ENCODE measurements at regions not wholly inside any gene's neighbourhood (a gene's known extent, or its start where the extent isn't known, plus 50 kb on each side); places are given as distances from the start of the nearest gene placed in this dataset.

DNA sequence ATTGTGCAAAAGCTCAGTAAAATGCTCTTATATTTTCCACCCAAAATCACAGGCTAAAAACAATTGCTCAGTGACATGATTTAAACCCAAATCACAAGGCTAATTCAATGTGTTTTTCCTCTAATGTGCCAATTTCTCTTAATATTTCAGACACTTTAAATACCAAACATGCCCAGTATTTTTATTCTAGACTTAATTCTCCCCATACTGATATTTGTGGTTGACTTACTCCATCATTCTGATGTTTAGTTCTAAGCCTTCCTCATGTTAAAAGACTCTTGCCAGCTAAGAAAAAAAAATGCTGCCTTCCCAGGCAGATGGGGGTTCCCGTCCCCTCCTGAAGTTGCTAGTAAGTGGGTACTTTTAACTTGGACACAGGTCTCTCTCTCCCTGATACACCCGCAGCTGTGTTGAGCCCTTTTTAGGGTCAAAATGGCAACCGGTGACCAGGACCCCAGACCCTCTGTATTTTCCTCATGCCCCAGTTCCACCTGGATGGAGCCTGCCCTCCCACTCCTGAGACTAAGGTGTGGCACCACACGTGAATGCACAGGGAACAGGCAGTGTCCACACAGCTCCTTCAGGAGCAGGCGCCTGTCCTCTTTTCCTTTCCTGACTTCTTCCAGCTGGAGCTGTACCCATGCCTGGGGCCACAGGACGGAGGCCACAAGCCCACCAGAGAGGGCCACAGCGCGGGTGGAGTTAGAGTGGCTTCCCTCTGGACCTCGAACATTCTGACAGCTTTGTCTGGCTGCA lies 118.9 kb downstream of the RIPK4 start:
- Histone ChIP-seq H3K27me3 (ENCODE audit: control insufficient read depth, insufficient read depth, low read length, poor library complexity, severe bottlenecking) (no peaks in the 10 kb centered on the region), H3K9ac (ENCODE audit: extremely low read depth, low read length, poor library complexity, severe bottlenecking) (no peak overlapping the region), H3K36me3 (ENCODE audit: control insufficient read depth, insufficient read depth, low read length) (no peaks in the 10 kb centered on the region), H3K4me3 (ENCODE audit: low read length) (no peak overlapping the region), H3K9me3 (ENCODE audit: control insufficient read depth, low read length) (no peaks in the 10 kb centered on the region), H3K27ac (ENCODE audit: low read depth, low read length) (no peak overlapping the region), H3K4me1 (ENCODE audit: control insufficient read depth, insufficient read depth, low read length) (no peaks in the 10 kb centered on the region)
- Mint-ChIP-seq H3K9me3 (no peaks in the 10 kb centered on the region), H3K27me3 (ENCODE audit: insufficient read depth) (no peaks in the 10 kb centered on the region), H3K36me3 (ENCODE audit: low read depth) (no peaks in the 10 kb centered on the region), H3K4me3 (no peak overlapping the region), H3K4me1 (peaks cover 6% of the 10 kb centered on the region), H3K27ac (no peak overlapping the region)
- 91 to 95% methylated on average over 8 to 9 of the region's 9 CpGs for WGBS, 2 experiments (ENCODE audit: insufficient coverage in 1 of 2, insufficient read length in 1 of 2)
- TF ChIP-seq, protein P1, sequence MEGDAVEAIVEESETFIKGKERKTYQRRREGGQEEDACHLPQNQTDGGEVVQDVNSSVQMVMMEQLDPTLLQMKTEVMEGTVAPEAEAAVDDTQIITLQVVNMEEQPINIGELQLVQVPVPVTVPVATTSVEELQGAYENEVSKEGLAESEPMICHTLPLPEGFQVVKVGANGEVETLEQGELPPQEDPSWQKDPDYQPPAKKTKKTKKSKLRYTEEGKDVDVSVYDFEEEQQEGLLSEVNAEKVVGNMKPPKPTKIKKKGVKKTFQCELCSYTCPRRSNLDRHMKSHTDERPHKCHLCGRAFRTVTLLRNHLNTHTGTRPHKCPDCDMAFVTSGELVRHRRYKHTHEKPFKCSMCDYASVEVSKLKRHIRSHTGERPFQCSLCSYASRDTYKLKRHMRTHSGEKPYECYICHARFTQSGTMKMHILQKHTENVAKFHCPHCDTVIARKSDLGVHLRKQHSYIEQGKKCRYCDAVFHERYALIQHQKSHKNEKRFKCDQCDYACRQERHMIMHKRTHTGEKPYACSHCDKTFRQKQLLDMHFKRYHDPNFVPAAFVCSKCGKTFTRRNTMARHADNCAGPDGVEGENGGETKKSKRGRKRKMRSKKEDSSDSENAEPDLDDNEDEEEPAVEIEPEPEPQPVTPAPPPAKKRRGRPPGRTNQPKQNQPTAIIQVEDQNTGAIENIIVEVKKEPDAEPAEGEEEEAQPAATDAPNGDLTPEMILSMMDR (conservative IDR thresholded peaks at IDR 0.05): no peak
- no peak for DNase-seq

DNA sequence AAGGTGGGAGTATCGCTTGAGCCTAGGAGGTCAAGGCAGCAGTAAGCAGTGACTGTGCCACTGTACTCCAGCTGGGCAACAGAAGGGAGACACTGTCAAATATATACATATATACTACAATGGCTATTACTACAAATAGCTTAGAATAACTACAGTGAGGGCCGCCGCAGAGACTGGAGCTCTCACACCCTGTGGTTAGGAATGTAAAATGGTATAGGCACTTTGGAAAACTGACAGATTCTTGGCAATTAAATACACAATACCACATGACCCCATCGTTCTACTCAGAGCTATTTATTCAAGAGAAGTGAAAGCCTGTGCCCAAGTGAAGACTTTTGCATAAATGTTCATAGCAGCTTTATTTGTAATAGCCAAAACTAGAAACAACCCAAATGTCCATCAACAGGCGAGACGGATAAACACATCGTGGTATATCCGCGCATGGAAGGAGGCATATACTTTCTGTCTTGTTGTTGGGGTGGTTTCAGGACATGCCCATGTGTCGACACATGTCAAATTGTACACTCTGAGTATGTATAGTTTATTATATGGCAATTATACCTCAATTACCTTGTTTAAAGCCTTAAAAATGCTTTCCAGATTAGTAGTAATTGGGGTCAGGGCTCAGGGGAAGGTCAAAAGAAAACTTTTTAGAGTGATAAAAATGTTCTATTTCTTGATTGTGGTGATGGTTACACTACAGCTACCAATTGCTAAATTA lies 123.4 kb downstream of the RIPK4 start:
- 96% methylated on average over 7 of the region's 10 CpGs; no CpG with 5 or more reads in 1 of the 2 experiments for WGBS, 2 experiments (ENCODE audit: insufficient coverage in 1 of 2, insufficient read length in 1 of 2)
- peaks cover 14% of the 10 kb centered on the region for H3K4me1 ChIP-seq (ENCODE audit: control insufficient read depth, insufficient read depth, low read length)
- no peak overlapping the region for H3K27ac ChIP-seq (ENCODE audit: low read depth, low read length)
- no peak overlapping the region for H3K9ac ChIP-seq (ENCODE audit: extremely low read depth, low read length, poor library complexity, severe bottlenecking)
- no peak overlapping the region for H3K27ac Mint-ChIP-seq
- peaks cover 6% of the 10 kb centered on the region for H3K27me3 Mint-ChIP-seq (ENCODE audit: insufficient read depth)
- TF ChIP-seq, protein P1 (conservative IDR thresholded peaks at IDR 0.05): no peak
- no peak overlapping the region for H3K4me3 Mint-ChIP-seq
- no peaks in the 10 kb centered on the region for H3K9me3 Mint-ChIP-seq
- H3K9me3 ChIP-seq (ENCODE audit: control insufficient read depth, low read length): no peaks in the 10 kb centered on the region
- no peaks in the 10 kb centered on the region for H3K36me3 Mint-ChIP-seq (ENCODE audit: low read depth)
- H3K4me3 ChIP-seq (ENCODE audit: low read length): no peak overlapping the region
- no peaks in the 10 kb centered on the region for H3K27me3 ChIP-seq (ENCODE audit: control insufficient read depth, insufficient read depth, low read length, poor library complexity, severe bottlenecking)
- H3K36me3 ChIP-seq (ENCODE audit: control insufficient read depth, insufficient read depth, low read length): no peaks in the 10 kb centered on the region
- DNase-seq: no peak
- peaks cover 32% of the 10 kb centered on the region for H3K4me1 Mint-ChIP-seq

DNA sequence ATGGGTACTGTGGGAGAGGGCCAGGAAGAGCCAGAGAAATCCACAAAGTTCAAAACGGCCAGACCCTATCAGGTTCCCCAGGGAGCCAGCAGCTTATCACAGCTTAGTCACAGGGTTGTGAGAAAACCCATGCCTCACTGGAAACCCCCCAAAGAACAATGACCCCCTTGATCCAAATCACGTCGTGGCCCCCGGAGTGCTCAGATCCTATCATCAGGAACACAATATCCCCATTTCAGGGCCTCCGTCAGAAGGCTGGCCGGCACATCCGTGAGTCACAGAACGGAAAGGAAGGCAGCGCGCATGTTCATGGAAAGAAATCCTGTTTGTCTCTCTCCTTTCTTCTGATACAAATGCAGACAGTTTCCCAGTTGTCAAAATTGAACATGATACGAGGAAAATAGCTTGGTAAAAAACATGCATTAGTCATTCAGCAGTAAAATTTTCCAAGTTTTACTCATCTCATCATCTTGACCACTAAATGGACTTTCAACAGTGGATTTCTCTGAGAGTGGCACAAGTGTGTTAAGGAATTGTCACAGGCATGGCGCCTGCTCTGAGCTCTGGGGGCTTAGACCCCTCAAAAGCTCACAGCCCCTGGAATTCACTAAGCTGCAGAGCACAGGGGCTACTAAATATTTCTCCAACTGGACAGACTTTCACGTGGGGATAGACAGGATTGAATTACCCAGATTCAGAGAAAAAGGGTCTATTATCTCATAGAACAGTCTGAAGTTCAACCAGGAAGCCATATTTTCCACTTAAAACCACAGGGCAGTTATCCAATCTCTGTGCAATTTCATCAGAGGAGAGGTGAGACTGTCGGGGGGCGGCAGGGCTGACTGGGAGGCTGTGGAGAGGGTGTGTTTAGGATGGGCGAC lies 124.8 kb downstream of the RIPK4 start:
- Histone ChIP-seq H3K36me3 (ENCODE audit: control insufficient read depth, insufficient read depth, low read length) (no peaks in the 10 kb centered on the region), H3K4me1 (ENCODE audit: control insufficient read depth, insufficient read depth, low read length) (peaks cover 14% of the 10 kb centered on the region), H3K27me3 (ENCODE audit: control insufficient read depth, insufficient read depth, low read length, poor library complexity, severe bottlenecking) (no peaks in the 10 kb centered on the region), H3K4me3 (ENCODE audit: low read length) (peak overlapping the region; percentile 28), H3K9ac (ENCODE audit: extremely low read depth, low read length, poor library complexity, severe bottlenecking) (peak overlapping the region; percentile 7), H3K9me3 (ENCODE audit: control insufficient read depth, low read length) (no peaks in the 10 kb centered on the region), H3K27ac (ENCODE audit: low read depth, low read length) (no peak overlapping the region)
- TF ChIP-seq, protein P1 (conservative IDR thresholded peaks at IDR 0.05): no peak
- 57 to 81% methylated on average over 9 to 16 of the region's 16 CpGs for WGBS, 2 experiments (ENCODE audit: insufficient coverage in 1 of 2, insufficient read length in 1 of 2)
- H3K4me3 Mint-ChIP-seq: peak overlapping the region; percentile 13
- H3K4me1 Mint-ChIP-seq: peaks cover 29% of the 10 kb centered on the region
- peaks cover 3% of the 10 kb centered on the region for H3K9me3 Mint-ChIP-seq
- peaks cover 10% of the 10 kb centered on the region for H3K27me3 Mint-ChIP-seq (ENCODE audit: insufficient read depth)
- peak overlapping the region; percentile 89 for H3K27ac Mint-ChIP-seq
- no peaks in the 10 kb centered on the region for H3K36me3 Mint-ChIP-seq (ENCODE audit: low read depth)
- DNase-seq: peak; percentile 72
